OCI-LY7 (cell line): ENCODE measurements at regions not wholly inside any gene's neighbourhood (a gene's known extent, or its start where the extent isn't known, plus 50 kb on each side); places are given as distances from the start of the nearest gene placed in this dataset.

ENCODE experiments used
- CTCF ChIP-seq: fragments of 200-600 bp; sonication (generic); conservative IDR thresholded peaks from 2 replicates; pipeline ENCODE4 v1.5.1; 2014; ENCODE audit warnings: mild to moderate bottlenecking, antibody characterized with exemption, low read length, moderate library complexity, mixed read lengths
- EZH2phosphoT487 ChIP-seq: fragments of 200-600 bp; sonication (generic); IDR thresholded peaks from 2 replicates; pipeline ENCODE4 v1.6.1; 2018; ENCODE audit warnings: low read depth, borderline replicate concordance, mild to moderate bottlenecking, mixed run types, antibody characterized with exemption, low read length, moderate library complexity, mixed read lengths

GRCh38 chrX:39835776-39836175 lies 262.0 kb downstream of the BCOR start:
- no peak for TF ChIP-seq CTCF
- no peak for TF ChIP-seq EZH2phosphoT487
